ENCODE measurements at regions not wholly inside any gene's neighbourhood (a gene's known extent, or its start where the extent isn't known, plus 50 kb on each side); places are given as distances from the start of the nearest gene placed in this dataset.

DNA sequence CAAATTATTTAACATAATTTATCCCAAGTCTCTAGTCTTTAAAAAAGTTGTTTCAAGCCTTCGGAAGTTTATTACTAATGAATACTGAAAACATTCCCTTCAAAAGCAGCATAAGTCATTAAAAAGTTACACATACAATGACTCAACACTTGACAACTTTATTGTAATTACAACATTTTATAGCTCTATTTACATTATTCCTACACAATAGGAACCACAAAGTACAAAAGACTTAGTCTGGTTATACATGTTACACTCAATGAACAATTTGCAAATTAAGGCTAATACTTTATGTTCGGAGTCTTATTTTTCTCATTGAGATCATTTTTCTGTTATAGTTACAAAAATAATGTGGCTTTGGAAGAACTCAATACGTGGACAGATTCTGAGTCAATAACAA is 114.4 kb upstream of the POF1B start:
- no peaks in the 10 kb centered on the region for H4K20me1 ChIP-seq (ENCODE audit: insufficient read depth)
- no peaks in the 10 kb centered on the region for H3K9me3 ChIP-seq (ENCODE audit: control insufficient read depth in 1 of 2, insufficient read depth in 1 of 2, low read depth in 1 of 2, low read length in 2 of 2)
- no peaks in the 10 kb centered on the region for H3K9me2 ChIP-seq (ENCODE audit: insufficient read depth)
- ChIA-PET CTCF (no interaction called here), RAD21 (ENCODE audit: low non-redundant PET in 1 of 2, low total read pairs in 2 of 2, uncharacterized antibody in 2 of 2, unreplicated experiment in 2 of 2) (no interaction called here), POLR2A (no interaction called here)
- DNase-seq (ENCODE audit: low read depth, low spot score) (no peak), ATAC-seq (no peak)
- H3K4me1 ChIP-seq (ENCODE audit: control insufficient read depth in 1 of 2, insufficient read depth in 2 of 2, low read length in 2 of 2): no peaks in the 10 kb centered on the region
- H3K36me3 ChIP-seq (ENCODE audit: control insufficient read depth in 1 of 2, insufficient read depth in 2 of 2, low read length in 2 of 2): no peaks in the 10 kb centered on the region
- intact Hi-C loops (cut with micrococcal nuclease): no loop called here
- BruUV-seq (replicated peaks): no TSS peak
- H3K79me2 ChIP-seq (ENCODE audit: insufficient read depth, low read length): no peaks in the 10 kb centered on the region
- no peaks in the 10 kb centered on the region for H3K27me3 ChIP-seq (ENCODE audit: insufficient read depth, low read length)
- TF ChIP-seq EZH2phosphoT487 (IDR thresholded peaks at IDR 0.05; ENCODE audit: borderline replicate concordance) (no peak), JUND (IDR thresholded peaks at IDR 0.05) (no peak), ZFX (IDR thresholded peaks at IDR 0.05) (no peak), YY1 (IDR thresholded peaks at IDR 0.05; ENCODE audit: extremely low read depth, insufficient replicate concordance, low read depth, low read length) (no peak), TCF7L2 (IDR thresholded peaks at IDR 0.05; ENCODE audit: borderline replicate concordance, extremely low read depth, insufficient read depth, insufficient read length) (no peak)
- TF ChIP-seq, protein P1, sequence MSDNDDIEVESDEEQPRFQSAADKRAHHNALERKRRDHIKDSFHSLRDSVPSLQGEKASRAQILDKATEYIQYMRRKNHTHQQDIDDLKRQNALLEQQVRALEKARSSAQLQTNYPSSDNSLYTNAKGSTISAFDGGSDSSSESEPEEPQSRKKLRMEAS (IDR thresholded peaks at IDR 0.05): no peak
- TF ChIP-seq, protein P2, sequence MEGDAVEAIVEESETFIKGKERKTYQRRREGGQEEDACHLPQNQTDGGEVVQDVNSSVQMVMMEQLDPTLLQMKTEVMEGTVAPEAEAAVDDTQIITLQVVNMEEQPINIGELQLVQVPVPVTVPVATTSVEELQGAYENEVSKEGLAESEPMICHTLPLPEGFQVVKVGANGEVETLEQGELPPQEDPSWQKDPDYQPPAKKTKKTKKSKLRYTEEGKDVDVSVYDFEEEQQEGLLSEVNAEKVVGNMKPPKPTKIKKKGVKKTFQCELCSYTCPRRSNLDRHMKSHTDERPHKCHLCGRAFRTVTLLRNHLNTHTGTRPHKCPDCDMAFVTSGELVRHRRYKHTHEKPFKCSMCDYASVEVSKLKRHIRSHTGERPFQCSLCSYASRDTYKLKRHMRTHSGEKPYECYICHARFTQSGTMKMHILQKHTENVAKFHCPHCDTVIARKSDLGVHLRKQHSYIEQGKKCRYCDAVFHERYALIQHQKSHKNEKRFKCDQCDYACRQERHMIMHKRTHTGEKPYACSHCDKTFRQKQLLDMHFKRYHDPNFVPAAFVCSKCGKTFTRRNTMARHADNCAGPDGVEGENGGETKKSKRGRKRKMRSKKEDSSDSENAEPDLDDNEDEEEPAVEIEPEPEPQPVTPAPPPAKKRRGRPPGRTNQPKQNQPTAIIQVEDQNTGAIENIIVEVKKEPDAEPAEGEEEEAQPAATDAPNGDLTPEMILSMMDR (IDR thresholded peaks at IDR 0.05 in 2 of 3, conservative IDR thresholded peaks at IDR 0.05 in 1 of 3; ENCODE audit: borderline replicate concordance in 1 of 3, insufficient read depth in 1 of 3, low read depth in 2 of 3, low read length in 2 of 3): no peak
- TF ChIP-seq, protein P3, sequence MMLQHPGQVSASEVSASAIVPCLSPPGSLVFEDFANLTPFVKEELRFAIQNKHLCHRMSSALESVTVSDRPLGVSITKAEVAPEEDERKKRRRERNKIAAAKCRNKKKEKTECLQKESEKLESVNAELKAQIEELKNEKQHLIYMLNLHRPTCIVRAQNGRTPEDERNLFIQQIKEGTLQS (IDR thresholded peaks at IDR 0.05): no peak
- no peak overlapping the region for H3K4me3 ChIP-seq (replicated peaks in 1 of 2; ENCODE audit: low read depth in 1 of 2, low read length in 2 of 2)
- no peak overlapping the region for H3K4me2 ChIP-seq (ENCODE audit: low read length)
- no peak overlapping the region for H3K9ac ChIP-seq (ENCODE audit: low read length)
- no peak overlapping the region for H2AFZ ChIP-seq (ENCODE audit: low read depth, low read length, poor library complexity, severe bottlenecking)
- no peak overlapping the region for H3K27ac ChIP-seq (ENCODE audit: low read depth, low read length)

DNA sequence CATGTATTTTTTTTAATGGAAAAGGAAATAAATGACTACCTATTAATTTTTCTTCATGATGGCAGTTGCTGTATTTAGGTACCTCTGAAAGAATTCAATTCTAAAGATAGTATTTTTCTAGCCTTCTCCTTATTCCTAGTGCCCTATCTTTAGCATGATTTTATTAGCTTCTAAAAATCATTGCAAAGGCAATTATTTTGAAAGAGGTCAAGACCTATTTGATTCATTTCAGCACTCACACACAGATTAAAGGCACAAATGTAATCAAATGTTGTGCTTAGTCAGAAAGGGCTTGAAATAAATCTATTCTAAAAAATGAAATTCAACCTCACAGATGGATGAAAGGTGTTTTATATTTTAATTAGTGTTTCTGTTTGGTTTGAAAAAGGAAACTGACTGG is 74.8 kb upstream of the POF1B start:
- BruUV-seq (replicated peaks): no TSS peak
- H3K27ac ChIP-seq (ENCODE audit: low read depth, low read length): no peak overlapping the region
- intact Hi-C loops (cut with micrococcal nuclease): no loop called here
- ATAC-seq (no peak), DNase-seq (ENCODE audit: low read depth, low spot score) (no peak)
- H3K4me1 ChIP-seq (ENCODE audit: control insufficient read depth in 1 of 2, insufficient read depth in 2 of 2, low read length in 2 of 2): no peaks in the 10 kb centered on the region
- ChIA-PET RAD21 (ENCODE audit: low non-redundant PET in 1 of 2, low total read pairs in 2 of 2, uncharacterized antibody in 2 of 2, unreplicated experiment in 2 of 2) (no interaction called here), POLR2A (no interaction called here), CTCF (no interaction called here)
- no peak overlapping the region for H2AFZ ChIP-seq (ENCODE audit: low read depth, low read length, poor library complexity, severe bottlenecking)
- H3K9me2 ChIP-seq (ENCODE audit: insufficient read depth): no peaks in the 10 kb centered on the region
- no peaks in the 10 kb centered on the region for H4K20me1 ChIP-seq (ENCODE audit: insufficient read depth)
- H3K9ac ChIP-seq (ENCODE audit: low read length): no peak overlapping the region
- H3K9me3 ChIP-seq (ENCODE audit: control insufficient read depth in 1 of 2, insufficient read depth in 1 of 2, low read depth in 1 of 2, low read length in 2 of 2): no peaks in the 10 kb centered on the region
- H3K27me3 ChIP-seq (ENCODE audit: insufficient read depth, low read length): no peaks in the 10 kb centered on the region
- no peaks in the 10 kb centered on the region for H3K36me3 ChIP-seq (ENCODE audit: control insufficient read depth in 1 of 2, insufficient read depth in 2 of 2, low read length in 2 of 2)
- TF ChIP-seq, protein P4, sequence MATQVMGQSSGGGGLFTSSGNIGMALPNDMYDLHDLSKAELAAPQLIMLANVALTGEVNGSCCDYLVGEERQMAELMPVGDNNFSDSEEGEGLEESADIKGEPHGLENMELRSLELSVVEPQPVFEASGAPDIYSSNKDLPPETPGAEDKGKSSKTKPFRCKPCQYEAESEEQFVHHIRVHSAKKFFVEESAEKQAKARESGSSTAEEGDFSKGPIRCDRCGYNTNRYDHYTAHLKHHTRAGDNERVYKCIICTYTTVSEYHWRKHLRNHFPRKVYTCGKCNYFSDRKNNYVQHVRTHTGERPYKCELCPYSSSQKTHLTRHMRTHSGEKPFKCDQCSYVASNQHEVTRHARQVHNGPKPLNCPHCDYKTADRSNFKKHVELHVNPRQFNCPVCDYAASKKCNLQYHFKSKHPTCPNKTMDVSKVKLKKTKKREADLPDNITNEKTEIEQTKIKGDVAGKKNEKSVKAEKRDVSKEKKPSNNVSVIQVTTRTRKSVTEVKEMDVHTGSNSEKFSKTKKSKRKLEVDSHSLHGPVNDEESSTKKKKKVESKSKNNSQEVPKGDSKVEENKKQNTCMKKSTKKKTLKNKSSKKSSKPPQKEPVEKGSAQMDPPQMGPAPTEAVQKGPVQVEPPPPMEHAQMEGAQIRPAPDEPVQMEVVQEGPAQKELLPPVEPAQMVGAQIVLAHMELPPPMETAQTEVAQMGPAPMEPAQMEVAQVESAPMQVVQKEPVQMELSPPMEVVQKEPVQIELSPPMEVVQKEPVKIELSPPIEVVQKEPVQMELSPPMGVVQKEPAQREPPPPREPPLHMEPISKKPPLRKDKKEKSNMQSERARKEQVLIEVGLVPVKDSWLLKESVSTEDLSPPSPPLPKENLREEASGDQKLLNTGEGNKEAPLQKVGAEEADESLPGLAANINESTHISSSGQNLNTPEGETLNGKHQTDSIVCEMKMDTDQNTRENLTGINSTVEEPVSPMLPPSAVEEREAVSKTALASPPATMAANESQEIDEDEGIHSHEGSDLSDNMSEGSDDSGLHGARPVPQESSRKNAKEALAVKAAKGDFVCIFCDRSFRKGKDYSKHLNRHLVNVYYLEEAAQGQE (IDR thresholded peaks at IDR 0.05; ENCODE audit: low read depth): no peak
- TF ChIP-seq SRF (IDR thresholded peaks at IDR 0.05; ENCODE audit: low read depth) (no peak), POLR2A (IDR thresholded peaks at IDR 0.05; ENCODE audit: borderline replicate concordance, extremely low read depth, insufficient read depth, insufficient read length) (no peak), SIN3A (IDR thresholded peaks at IDR 0.05; ENCODE audit: low read depth) (no peak), EZH2 (IDR thresholded peaks at IDR 0.05) (no peak), TCF7L2 (IDR thresholded peaks at IDR 0.05; ENCODE audit: borderline replicate concordance, extremely low read depth, insufficient read depth, insufficient read length) (no peak), ZFX (IDR thresholded peaks at IDR 0.05) (no peak), CEBPB (IDR thresholded peaks at IDR 0.05; ENCODE audit: low read depth) (no peak)
- TF ChIP-seq, protein P1 (IDR thresholded peaks at IDR 0.05): no peak
- H3K79me2 ChIP-seq (ENCODE audit: insufficient read depth, low read length): no peaks in the 10 kb centered on the region
- no peak overlapping the region for H3K4me3 ChIP-seq (replicated peaks in 1 of 2; ENCODE audit: low read depth in 1 of 2, low read length in 2 of 2)
- H3K4me2 ChIP-seq (ENCODE audit: low read length): no peak overlapping the region
